Ammon's horn (tissue), 1 donor: ENCODE measurements at regions not wholly inside any gene's neighbourhood (a gene's known extent, or its start where the extent isn't known, plus 50 kb on each side); places are given as distances from the start of the nearest gene placed in this dataset.
A peak's percentile ranks its signal among the peaks of the same experiment; 100 is the strongest.

Source experiments
- DNase-seq: peaks from one replicate; pipeline ENCODE4 v3.0.0-alpha.2; 2016; ENCODE audit warnings: low spot score

DNA sequence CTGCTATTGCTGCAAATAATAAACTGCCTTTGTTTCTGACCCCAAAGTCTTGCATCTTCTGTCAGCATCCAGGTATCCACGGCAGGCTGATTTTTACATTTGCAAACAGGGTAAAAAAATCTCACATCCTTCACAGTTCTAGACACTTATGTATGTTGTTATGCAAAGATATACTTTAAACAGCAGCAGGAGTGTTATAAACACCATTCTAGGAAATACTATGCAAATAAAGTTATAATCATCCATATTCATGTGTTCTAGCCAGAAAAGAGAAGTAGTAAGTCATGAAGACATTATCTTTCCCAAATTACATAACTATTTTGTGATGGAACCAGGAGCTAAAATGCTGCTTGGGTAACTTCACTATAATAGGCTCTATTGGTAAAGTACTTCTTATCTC is 534.2 kb downstream of the LTN1 start:
- DNase-seq = no peak

DNA sequence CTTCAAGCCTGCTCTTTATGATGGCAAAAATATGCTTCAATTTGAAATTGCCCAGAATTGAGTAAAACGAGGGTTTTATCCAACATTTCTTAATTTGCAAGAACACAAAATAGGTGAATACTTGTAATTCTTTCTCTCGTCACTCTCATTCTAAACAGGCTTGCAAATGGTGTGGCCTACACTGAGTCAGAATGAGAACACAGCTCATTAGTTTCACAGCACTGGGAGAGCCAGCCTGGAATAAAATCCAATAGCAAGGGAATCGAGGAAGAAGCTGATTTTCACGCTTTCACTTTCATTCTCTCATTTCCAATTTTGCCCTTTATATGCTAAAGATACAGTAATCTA is 537.5 kb downstream of the LTN1 start:
- peak; percentile 20 for DNase-seq

DNA sequence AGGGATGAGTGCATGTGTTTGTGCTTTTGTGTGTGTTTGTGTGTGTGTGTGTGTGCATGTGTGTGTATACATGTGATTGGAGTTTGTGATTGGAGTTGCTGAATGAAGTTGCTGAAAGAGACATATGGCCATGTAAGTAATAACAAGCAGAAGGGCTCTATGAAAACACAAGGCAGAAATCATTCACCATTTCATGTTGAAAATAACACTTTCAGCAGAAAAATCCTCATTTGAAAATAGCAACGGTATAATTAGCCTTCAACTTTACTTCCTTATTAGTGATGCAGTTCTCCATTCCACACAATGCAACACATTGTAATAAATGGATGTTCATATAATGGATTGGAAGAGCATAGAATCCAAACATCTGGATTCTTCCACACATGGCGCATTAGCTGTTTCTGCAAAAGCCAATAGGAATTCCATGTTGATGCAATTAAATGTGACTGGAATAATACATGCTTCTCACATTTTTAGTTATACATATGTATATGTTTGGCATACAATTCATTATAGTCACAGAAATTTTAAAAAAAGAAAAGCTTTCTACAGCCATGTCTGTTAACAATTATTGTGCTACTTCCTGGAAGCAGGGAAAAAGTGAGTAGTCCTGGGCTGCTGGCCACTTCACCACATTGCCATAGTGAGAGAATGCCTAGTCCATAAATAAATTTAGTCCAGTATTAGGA is 538.0 kb downstream of the LTN1 start:
- no peak for DNase-seq

DNA sequence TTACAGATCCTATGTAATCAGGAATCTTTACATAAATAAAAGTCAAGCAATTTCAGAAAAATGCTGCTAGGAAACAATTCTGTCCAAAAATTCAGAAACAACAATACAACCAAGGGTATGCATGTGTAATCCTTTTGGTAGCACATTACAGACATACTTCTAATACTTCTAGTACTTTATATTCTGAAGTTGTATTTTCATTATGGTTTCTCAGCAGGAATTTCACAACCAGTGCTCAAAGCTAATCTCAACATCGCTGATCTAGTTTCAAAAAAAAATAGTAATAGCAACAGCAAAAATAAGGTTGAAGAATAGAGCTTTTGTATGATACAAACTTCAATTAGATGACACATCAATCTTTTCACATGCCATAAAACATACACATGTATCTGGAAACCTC is 545.2 kb downstream of the LTN1 start:
- DNase-seq = no peak

DNA sequence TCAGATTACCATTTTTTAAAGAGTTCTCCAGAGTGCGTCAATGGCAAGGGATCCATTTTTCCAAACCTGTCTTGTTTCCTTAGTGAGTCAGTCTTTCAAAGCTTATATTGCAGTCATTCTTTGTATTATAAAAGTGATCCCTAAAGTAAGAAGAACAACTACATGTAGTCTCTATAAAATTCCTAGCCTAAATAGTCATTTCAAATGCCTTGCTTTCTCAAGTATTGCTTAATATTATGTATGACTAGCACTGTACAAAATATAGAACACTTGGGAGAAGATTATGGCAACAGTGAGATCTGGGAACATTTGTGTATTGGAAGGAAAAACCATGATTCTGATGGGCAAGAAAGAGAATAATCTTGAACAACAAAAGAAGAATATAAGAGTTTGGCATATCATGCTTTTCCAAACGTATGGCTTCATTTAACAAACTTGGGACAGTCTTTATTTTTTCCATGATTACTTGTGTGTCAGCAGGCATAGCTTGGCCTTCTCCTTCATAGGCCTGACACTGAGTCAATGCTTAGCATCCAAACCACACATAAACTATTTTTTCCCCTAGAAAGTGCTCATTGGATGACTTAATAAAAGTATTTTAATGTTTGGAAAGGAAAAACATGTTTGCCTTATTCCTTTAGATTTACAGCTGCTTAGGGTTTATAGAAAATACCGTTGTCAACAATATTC is 547.4 kb downstream of the LTN1 start:
- no peak for DNase-seq

DNA sequence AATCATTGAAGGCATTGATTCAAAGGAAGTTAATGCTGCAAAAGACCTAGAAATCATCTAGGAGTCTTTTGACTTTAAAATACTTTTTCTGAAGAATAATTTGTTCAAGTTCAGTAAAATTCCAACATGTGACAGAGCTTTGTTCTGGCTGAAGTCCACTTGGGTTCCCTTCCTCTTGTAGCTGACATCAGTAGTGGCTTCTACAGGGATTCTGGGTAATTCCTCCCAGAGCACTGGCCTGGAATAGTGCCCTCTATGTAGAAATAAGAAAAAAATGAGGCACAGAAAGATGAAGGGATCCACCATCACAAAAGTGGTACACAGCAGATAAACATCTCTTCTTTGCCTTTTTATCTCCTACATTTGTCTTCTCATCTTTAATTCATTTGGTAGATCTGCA is 548.1 kb downstream of the LTN1 start:
- no peak for DNase-seq

DNA sequence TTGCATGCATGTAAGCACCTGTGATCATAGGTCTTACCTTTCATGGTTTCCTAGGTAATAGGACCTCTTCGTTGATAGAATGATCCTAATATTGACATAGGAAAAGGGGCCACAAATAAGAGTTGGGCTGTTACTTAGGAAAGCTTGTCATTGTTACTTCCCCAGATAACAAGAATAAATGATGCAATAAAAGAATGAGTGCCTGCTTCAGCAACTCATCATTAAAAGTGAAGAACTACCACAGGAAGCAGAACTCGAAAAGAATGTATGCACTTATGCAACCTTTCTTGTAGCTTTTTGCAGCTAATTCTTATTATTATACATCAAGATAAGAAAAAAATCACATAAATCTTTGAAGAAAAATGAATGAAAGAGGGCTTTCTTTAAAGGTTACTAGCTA is 548.6 kb downstream of the LTN1 start:
- DNase-seq = no peak

DNA sequence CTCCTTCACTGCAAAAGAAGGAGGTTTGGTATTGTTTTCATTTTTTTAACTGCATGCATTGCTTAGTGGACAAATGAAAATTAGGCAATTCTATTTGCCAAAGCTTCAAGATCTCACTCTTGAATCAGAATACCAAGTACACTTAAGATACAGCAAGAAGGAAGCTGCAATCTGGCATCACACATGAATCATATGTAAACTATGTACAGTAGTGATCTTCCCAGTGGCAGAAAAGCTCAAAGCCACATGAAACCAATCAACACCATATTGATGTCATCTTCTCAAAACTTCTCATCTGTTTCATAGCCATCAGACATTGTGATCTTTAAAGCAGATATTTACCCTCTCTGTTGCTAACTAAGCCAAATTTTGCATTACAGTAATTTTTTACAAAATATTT is 550.1 kb downstream of the LTN1 start:
- no peak for DNase-seq

DNA sequence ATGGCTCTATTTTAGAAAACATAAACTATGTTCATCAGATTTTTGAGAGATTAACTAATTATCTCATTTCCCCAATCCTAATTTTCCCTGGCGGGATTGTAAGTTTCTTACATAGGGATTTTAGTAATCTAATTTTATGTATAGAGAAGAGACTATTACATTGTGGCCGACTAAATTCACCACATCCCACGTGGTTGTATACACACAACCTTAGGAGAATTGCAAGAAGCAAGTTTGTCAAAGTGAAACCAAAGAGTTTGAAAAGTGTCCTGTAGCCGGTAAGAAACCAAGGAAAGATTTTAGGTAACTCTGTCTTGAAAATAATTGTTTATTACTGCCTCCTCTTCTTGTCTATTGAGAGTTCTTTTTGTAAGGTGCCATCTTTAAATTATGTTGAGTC is 550.6 kb downstream of the LTN1 start:
- DNase-seq = no peak

DNA sequence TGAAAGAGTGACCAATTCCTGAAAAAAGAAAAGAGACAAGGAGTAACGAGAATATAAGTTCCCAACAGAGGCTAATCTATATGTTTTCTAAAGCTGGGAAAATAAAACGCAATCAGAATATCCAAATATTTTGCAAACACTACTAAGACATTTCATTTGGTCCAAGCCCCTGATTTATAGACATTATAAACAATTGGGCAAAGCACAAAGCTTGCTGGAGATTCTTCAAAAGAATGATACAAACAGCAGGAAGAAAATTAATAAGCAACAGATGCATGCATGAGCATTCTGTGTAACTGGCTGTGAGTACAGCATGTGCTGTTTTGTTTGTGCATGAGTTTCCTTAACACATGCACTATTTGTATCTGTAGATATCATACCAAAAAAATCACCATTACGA is 552.9 kb downstream of the LTN1 start:
- peak; percentile 16 for DNase-seq

DNA sequence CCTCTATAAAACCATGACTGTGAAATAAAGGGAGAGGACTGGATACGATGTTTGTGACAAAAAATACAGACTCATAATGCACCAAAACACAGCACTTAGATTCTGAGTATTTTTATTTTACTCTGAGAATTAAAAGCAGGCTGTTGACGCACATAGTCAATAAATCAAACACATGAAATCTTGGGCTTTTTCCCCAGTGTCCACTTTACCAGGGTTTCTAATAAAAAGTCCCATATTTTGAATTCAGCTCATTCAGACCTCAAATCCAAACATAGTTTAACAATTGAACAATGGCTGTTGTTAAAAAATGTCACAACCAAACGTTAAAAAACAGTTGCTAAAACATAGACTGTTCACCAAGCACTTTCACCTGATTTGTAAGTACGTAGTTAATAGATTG is 553.4 kb downstream of the LTN1 start:
- no peak for DNase-seq

DNA sequence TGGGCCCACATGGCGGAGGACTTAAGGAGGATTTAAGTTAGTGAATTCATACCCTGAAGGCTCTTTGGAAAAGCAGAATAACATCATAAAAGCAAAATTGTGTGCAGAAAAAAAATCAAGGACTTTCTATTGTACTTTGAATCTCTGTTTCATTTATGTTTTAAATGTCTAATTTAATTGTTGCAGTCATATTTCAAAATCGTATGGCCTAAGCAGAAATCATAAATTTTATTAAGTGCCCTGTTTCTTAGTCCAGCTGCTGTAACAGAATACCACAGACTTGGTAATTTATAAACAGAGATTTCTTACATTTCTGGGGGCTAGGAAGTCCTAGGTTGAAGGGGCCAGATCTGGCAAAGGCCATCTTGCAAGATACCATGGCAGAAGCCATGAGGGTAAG is 555.6 kb downstream of the LTN1 start:
- DNase-seq = no peak

DNA sequence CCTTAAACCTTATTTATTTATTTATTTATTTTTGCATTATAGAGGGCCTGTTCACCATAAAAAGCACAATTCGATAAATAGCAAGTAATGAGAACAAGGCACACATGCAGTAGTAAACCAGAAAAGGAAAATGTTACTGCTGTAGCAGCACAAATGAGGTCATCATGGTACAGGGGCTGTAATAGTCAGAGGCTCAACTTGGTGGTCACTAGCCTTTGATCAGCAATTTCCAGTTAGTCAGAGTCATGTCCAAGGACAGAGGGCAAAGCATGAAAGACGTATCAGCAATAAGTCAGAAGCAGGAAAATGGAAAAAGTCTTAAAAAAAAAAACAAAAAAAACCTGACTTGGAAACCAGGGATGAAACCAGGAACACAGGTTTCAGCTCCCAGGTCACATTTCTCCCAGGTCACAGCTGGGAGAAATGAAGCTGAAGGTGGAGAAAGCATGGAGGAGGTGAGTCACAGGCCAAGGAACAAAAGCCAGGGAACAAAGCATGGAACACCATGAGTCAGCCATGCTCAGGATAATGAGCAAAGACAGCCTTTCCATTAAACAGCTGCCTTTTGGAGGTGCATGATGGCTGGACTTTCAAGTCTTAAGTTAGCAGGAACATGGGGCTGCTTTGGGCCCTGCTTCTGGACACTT is 556.3 kb downstream of the LTN1 start:
- DNase-seq = no peak

DNA sequence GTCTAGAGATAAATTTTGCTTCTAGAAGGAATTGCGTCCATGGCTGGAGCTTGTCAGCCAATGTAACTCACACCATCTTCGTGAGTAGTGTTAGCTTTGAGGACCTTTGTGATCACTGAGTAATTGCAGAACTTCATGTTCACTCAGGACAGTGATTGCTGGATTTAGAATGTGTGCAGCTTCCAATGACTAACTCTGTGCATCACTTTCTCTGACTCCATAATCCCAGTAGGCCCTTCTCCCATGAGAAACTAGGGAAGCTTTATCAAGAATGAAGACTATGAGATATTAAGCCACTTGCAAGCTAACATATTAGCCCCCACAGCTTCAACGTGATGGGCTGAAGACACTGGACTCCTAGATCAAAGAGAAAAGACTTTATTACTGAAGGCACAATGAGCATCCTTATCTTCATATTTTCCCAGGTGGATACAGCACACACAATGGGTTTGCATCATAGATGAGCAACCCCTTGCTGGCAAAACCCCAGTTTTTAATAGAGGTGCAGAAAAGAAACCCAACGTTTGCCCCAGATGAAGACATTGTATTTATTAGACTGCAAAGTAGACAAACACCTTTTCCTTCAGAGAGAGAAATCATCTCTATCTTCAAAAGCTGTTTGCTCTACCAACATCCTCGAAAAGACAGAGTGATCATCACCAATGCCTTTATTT is 561.0 kb downstream of the LTN1 start:
- DNase-seq = no peak

DNA sequence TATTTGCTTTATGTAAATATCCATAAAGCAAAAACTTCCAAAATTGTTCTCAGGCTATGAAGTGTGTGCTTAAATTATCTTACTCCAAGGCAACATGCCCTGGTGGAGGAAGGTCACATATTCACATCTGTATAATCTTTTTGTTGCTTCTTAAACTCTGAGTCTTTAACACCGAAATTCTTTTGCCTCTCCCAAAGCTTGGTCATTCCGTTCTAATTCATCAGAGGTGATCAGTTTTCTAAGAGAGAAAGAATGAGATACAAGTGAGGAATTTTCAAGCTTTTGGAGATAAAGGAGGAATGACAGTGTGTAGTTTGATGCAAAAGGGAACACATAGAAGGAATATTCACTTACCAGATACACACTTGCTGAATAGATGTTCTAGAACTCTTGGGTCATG is 561.7 kb downstream of the LTN1 start:
- no peak for DNase-seq

DNA sequence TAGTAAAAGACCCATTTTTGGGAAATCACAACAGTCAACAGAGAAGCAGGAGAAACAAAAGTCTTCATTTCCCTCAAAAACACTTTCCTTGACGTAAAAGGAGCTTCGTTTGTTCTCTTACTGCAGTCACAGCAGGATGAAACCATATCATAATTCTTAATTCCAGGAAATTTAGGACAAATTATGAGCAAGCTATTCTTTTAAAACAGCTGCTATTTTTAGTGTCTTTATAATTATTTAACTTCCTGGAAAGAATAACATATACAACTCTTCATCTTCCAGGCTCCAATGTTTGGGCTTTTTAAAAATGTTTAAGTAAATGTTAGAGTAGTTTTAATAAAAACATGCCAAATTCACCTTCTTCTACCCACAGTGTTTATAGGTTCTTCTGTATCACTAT is 563.5 kb downstream of the LTN1 start:
- no peak for DNase-seq

DNA sequence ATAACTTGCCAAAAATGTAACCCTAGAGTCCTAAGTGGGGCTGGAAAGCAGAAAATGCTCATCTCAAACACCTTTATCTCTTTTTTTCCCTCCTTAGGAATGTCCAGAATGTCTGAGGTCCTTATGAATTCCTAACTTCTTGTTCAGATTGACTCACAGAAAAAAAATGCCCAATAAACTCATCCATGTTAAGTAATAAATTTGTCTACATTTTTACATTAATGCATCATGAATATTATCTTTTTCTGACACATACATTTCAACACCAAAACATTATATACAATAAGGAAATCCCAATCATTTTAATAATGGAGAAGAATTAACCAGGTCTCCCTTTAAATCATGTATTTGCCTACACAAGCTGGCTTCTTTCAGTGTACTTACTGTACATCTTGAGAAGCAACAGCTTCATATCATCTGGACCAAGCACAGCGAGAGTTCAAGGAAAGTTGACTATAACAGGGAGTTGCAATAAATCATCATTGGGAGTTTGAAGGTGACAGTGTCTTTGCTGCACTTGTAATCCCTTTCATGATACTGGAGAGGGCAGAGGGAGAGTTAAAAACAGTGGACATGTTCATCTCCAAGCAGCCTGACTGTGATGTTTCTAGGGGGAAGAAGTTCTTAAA is 565.2 kb downstream of the LTN1 start:
- DNase-seq = no peak

DNA sequence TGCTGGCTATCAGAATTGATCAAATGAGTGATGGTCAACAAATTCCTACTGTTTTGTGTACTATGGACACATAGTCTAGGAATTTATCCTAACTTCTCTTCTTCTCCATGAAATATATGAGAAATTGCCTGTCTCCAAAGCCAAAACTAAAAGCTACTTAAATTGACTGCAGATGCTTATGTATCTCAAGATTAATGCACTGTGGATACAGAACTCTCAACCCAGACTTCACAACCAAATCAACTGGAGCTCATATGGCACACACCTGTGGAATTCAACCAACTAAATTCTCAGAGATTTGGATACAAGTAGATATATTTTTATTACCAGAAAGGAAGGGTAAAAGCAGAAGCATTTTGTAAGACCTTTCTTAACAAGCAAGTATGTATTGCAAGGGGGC is 566.1 kb downstream of the LTN1 start:
- no peak for DNase-seq

DNA sequence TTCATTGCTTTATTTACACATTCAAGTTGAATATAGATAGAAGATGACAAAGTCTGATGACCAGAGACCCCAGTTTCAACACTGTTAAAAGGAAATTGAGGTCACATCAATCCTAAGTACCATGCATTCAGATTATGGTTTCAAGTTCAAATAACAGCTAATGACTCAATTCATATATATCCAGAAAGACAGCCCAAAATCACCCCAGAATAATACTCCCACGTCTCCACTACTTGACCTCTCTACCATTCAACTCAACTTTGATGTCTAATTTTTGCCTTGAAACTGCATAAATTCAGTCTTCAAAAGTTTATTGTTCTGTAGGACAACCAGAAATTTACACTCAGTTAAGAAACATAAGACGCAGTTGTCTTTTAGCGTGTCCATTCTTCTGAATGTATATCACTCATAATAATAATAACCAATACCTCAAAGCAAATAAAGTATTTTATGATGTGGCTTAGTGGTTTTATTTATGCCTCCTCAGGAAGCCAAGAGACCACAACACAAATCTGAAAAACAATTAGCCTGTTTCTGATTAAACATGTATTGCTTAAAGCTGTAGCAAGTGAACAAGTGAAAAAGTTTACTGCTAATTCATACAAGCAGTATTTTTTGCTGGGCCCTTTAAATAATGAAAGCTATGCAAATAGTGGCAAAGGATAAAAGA is 569.0 kb downstream of the LTN1 start:
- DNase-seq = no peak

DNA sequence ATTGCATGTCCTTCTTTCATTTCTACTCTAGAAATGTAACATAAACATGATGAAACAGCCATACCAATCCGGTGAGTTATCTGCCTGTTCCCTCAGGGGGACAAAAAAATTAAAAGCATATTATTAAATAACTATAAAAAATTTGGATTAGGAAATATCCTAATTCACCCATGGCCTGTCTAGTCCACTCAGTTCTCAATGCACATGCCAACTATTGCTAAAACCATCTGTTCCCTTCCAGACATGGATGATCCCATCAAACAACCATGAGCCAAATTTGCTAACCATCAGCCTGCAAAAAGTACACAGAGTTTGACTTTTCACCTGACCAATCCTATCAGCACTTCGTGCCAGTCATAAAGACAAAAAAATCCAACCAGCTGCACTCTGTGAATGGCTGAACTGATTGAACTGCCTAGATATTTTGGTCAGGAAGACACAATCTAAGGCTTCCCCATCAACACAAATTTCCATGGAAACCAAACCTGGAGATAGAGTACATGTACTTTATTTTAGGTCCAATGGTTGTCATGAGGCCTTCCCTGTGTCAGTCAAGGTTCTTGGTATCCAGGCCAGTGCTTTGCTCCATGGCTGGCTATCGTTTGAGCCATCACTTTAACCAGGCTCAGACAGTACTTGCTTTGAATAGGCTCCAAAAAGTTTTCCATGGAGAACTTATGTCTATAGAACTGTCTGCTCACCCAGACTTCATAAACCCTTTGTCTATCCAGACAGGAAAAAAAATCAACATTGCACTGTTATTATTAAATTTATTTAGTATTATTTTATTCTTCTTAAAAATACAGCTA is 570.8 kb downstream of the LTN1 start:
- DNase-seq = no peak

DNA sequence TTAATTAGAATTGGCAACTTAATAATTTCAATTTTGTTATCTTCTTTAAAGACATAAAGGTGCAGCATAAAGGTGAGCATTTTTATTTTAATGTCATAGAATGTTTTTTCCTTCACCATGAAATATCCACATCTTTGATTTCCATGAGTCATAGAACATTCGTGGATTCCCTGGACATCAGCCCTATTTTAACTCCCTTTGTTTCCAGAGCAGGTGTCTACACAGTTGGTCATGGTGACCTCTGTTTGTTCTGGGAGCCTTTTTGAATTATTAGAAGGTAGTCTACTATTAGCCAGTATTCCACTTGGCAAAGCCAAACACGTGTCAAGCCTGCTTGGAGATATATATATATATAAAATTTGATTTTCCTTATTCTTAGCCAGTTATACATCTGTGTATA is 572.9 kb downstream of the LTN1 start:
- DNase-seq = no peak
